NK-92 (cell line): ENCODE measurements at regions not wholly inside any gene's neighbourhood (a gene's known extent, or its start where the extent isn't known, plus 50 kb on each side); places are given as distances from the start of the nearest gene placed in this dataset.

Source experiments
- DNase-seq: peaks from one replicate; lab custom pipeline; 2025; ENCODE audit not compliant: unreplicated experiment; lab: John Stamatoyannopoulos, UW

DNA sequence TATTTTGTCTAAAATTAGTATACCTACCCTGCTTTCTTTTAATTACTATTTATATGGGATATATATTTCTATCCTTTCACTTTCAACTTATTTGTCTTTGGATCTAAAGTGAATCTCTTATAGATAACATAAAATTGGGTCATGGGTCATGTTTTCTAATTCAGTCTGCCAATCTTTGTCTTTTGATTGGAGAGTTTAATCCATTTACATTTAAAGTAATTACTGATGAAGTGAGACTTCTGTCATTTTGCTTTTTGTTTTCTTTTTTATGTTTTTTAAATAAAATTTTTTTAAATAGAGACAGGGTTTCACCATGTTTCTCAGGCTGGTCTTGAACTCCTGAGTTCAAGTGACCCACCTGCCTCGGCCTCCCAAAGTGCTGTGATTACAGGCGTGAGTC is 50.5 kb upstream of the PRDM1 start:
- no peak for DNase-seq

DNA sequence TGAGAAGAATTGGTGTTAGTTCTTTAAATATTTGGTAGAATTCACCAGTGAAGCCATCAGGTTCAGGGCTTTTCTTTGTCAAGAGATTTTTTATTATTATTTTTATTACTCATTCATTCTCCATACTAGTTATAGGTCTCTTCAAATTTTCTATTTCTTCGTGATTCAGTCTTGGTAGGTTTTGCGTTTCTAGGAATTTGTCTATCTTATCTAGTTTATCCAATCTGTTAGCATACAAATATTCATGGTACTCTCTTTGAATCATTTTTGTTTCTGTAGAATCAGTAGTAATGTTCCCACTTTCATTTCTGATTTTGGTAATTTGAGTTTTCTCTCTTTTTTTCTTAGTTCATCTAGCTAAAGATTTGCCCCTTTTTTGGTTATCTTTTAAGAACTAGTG is 52.3 kb upstream of the PRDM1 start:
- DNase-seq, result no peak

DNA sequence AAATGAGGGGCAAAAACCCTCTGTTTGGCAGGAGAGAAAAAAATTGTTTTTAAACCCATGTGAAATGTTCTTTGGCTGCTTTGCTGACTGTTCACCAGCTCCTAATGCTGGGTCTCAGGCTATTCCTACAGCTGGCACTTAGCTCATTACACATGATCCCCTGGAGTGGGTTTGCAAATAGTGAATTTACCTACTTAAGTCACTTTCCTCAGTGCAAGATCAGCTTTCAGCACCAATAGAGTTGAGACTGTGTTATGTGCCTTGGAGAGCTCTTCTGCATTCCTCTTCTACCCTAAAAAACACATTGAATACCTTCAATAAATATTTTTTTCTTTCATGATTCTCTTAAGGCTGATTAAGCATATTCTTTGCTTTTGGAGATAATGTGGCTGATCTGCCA is 58.4 kb upstream of the PRDM1 start:
- no peak for DNase-seq

DNA sequence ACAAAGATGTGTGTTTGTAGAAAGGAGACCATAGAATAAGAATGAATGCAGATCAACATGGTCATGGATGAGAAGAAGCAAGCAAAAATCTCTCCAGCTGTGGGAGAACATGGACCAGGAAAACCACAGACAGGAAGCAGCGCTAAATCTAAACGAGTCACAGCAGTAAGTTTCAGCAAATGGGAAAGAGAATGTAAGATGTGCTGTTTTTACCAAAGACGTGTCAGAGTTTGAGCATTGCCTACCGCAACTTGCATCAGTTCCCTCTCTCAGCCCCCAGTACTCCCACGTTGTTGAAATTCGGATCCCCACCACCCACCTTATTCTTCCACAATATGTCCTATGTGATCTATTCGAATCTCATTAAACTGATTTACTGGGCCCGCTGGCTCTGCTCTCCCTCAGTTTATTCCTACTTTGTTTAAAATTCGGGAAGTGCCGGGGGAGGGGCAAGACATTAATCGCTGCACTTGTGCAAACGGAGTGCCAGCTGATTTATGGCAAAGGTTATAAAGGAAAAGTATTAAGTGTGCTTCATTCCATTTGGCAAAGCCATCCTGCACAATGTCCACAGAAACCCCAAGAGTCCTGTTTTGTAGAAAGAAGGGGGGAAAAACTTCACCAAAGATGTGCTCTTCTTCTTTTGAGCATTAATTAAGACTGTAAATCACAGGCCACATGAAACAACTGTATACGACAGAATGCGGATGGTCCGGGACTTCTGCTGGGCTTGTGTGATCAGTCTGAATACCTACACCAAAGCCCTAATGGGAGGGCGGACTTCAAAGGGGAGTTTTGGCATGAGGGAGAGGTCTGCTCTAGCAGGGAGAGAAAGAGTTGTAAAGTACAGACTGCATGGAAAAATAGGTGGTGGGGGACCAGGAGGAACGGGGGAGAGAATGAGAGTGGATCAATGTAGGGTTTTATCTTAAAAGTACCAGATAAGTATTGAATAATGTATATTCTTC is 59.1 kb upstream of the PRDM1 start:
- no peak for DNase-seq

DNA sequence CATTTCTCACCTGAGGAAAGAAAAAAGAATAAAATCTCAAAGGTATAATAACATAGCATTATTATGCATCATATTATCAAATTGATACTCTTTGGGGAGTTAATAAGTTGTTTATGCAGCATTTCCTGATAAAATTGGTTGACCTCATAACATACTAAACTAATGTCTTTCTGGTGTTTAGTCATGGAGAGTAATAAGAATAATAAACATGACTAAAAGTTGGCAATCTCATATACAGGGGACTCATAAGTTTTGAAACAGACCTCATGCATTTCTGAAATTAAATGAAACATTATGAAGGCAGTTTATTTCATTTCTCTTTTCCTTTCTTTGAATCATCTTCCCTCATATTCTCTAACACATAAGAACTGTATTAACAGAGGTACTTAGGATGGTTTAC is 60.5 kb upstream of the PRDM1 start:
- DNase-seq, result no peak

DNA sequence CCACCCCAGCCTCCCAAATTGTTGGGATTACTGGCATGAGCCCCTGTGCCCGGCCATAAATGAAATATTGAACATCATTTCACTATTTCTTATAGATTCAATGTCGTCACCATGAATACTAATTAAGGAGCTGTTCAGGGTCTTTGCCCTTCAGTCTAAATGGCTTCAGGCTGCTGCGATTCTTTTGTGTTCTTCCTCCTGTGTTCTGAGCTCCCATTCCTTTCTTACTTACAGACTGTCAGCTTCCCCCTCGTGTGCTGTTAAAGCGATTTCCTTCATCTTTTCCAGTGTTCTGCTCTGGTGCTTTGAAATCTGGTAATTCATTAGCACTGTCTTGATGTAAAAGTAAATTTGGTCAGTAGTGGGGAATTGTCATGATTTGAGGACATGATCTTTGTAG is 63.3 kb upstream of the PRDM1 start:
- DNase-seq, result no peak

DNA sequence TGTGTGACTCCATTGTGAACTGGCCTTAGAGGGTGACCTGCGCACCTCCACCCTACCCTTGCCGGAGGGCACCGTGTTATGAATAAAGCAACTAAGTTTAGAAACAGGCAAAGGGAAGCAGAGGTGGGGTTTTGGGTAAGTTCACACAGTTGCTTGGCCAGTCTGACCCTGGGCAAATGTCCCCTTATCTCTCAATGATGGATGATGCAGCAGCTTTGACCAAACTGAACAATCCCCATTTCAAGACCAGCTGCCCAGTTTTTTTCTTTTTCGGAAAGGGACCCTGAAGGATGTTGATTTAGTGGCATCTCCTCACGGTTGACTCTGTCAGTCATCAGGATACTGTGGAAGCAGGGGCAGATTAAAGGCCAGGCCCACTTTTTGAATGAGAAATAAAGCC is 68.7 kb upstream of the PRDM1 start:
- no peak for DNase-seq

DNA sequence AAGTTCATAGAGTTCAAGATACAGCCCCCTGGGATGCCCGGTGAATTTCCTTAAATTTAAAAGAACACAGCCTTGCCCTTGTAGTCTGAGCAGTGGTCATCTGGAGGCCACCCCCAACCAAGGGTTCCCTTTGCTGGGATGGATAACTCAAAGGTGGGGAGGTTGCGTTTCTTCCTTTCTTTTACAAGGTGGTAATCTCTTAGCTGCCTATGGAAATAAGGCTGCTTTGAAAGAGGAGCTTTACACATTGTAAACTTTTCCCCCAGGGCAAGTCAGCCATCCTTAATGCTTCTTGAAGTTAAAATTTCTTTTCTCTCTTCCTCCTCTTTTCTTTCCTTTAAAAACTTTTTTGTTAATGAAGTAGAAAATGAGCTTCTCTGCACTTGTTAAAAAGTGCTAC is 71.2 kb upstream of the PRDM1 start:
- no peak for DNase-seq

DNA sequence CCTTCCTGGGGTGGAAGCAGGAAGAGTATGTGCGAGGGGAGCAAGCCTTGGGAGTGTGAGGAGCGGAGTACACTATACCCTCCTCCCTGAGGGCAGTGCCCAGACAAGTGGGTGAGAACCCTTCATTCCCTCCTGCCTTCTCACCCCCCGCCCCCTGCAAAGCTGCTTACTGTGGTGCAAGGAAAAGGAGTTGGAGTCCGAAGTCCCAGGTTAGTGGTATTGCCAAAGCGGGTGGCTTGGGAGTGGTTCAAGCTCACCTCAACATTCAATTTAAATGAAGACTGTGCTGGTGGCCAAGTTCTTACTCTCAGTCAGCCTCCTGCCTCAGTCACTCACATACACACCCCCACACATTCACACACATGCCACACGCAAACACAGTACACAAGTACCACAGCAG is 74.7 kb upstream of the PRDM1 start:
- DNase-seq, result no peak

DNA sequence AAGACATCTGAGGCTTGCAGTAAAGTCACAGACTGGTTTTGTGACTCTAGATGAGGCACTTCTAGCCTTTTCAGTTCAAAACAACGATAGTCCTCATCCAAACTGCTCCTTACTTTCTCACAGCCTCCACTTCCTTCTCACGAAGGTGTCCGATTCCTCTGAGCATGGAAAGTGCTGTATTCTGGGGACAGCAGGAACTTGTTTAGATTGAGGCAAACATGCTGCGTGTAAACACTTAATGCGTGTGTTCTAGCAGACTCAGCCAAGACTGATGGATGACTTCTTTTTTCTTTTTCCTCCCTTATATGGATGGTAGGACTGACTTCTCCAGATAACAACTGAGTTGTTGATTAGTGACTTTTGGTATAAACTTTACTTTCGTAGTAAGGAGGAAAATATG is 80.2 kb upstream of the PRDM1 start:
- no peak for DNase-seq

DNA sequence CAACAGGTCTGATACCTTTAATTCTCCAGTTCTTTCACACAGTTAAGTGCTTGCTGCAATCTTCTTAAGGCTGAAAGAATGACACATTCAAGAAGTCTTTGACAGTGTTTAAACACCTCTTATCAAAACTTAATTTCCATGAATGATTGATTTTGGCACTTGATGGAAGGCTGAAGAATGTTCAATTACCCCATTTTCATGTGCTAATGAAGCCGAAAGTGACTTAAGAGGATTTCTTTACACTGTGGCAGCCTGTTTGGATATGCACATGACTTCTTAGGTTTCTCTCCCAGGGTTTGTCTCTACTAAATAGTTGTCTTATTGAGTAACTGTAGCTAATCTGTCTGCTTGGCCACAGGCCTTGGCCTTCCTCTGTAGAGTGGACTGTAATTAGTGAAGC is 81.1 kb upstream of the PRDM1 start:
- DNase-seq, result no peak

DNA sequence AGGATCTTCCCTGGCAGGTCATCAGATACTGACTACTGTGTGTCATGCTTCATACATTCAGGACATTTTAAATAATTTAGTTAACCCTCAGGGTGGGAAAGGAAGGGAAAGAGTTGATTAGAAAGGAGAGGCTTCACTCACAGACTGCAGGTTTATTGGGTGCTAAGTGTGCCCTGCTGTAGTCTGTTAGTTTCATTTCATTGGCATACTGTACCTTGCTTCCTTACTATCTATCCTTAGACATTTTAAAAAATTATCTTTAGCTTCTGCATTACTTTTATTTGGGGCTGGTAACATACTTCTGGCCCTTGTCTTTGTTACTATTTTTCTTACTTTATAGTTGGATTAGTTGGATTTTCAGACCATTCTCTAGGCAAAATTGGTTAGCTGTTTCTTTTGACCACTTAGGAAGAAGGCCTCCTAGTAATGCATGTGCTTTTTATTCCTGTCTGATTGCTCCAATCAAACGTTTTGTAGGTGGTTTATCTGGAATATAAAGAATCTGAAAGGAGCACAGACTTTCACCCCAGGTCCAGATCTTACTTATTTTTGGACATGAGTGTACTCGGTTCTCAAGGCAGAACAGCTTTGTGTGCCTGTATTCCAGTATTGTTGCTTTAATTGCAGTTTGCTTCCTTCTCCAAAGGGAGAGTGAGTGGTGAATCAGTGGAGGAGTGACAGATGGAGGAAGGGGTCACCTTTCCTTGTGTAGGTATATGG is 82.7 kb upstream of the PRDM1 start:
- DNase-seq, result no peak

DNA sequence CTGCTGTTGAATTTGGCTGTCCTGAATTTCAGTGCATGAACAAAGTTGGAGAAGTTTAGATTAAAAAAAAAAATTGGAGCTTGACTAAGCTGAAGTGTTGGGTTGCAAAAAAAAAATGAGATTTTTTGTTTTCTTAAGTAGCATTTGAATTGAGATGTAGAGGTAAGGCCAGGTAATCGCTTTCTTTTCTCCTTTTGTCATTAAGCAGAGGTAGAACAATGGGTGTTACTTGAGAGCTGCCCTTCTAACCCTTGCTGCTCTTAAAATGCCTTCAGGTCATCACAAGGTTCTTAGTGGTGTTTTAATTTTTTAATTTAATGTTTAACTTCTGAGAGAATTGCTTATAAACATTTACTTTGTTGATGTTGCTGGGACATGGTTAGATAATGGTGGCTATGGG is 84.1 kb upstream of the PRDM1 start:
- DNase-seq, result no peak

DNA sequence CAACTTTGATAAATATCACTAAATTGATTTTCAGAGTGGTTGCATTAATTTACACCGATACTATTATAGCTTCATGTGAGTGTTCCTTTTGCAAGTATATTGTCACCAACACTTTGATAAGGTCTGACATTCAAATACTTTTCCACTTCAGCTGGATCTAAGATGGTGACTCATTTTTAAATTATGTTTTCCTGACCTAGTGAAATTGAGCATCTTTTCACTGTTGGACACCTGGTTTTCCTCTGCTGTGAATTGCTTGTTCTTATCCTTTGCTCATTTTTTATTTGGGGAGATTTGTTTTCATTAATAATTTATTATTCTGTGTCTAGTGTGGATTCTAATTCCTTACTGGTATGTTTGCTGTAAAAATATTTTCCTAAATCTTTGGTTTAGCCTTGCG is 85.2 kb upstream of the PRDM1 start:
- DNase-seq, result no peak

DNA sequence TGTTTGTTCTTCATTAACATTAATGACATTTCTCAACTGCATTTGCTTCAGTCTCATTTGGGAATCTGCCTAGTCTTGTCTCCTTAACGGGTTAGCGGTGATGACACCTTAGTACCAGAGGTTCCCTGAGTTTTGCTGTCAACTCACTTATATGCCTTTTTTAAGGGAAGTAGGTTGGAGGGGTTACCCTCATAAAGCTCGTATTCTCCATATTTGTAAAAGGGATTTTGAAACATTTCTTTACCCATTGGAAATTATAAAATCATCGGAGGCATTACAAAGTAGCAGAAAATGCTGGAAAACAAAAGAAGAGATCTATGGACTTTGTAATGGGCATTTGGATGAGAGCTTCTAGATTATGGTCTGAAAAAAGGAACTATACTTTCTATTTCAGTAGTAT is 88.7 kb upstream of the PRDM1 start:
- DNase-seq, result no peak

DNA sequence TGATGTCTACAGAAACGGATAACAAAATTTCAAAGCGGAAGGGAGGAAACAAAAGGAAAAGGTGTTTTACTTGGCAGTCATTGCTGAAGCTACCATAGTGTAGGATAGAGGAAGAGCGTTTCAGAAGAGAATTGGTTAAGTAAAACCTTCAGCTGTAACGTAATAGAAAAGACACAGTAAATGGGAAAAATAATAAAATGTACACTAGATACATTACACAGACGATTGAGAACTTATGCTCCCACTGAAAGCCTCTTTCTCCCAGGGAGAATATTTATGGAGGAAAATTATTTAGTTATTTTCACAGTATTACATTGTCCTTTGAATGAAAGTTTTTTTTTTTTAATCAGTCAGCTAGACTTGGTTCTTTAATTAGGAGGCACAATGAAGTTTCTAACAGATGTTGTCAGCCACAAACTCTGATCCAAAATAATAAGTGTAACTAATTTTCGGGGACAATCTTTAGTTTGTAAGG is 90.7 kb upstream of the PRDM1 start:
- no peak for DNase-seq

DNA sequence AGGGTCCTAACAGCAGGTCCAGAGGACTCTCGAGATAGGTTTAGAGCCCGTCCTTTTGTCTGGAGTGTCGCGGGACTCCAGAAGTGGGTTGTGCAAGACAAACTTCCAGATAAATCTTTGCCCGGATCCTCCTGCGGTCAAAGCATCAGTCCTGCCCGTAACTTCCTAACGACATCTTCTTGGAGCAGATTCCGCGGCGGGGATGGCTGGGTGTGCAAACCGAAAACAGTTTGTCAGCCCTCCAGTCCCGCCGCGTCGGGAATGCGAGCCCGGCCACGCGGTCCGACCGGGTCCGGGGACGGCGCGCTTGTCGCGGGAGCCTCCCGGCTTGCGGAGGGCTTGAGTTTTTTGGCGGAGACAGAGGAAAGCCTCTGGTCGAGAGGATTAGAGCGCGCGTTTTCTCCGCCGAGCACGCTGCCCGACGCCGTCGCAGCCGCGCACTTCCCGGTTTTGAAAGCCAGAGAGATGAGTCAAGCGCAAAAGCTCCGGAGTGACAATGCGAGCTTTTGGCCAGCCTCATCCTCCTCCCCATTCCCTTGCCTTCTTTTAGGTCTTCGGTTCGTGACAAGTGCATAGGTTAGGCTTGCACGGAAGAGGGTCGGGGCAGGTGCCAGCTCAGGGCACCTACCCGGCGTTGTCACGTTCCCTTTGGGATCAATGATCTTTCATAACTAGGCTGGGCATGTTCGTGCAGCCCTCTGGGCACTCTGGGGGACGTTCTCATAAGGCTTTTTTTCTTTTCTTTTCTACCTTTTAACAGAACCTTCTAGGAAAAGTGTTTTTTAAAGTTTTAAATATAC is 91.3 kb upstream of the PRDM1 start:
- no peak for DNase-seq

DNA sequence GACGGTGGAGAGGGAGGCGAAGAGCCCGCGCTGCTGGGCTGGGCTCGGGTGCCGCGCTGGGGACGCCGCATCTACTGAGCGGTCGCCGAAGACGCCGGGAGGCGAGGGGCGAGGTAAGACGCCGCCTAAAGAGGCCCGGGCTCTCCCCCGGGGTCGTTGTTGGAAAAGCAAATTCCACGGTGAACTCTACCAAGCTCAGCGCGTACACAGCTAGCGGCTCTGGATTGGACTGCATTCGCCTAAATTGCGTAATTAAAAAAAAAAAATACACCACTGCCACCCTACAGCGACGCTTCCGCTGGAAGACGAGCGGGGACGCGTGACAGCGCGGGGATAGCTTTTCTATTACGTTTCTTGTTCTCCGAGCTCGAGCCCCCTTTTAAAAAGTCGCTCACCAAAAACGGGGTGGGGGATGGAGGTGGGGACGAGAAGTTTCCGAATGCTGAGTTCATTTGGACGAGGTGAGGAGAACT is 92.0 kb upstream of the PRDM1 start:
- no peak for DNase-seq

DNA sequence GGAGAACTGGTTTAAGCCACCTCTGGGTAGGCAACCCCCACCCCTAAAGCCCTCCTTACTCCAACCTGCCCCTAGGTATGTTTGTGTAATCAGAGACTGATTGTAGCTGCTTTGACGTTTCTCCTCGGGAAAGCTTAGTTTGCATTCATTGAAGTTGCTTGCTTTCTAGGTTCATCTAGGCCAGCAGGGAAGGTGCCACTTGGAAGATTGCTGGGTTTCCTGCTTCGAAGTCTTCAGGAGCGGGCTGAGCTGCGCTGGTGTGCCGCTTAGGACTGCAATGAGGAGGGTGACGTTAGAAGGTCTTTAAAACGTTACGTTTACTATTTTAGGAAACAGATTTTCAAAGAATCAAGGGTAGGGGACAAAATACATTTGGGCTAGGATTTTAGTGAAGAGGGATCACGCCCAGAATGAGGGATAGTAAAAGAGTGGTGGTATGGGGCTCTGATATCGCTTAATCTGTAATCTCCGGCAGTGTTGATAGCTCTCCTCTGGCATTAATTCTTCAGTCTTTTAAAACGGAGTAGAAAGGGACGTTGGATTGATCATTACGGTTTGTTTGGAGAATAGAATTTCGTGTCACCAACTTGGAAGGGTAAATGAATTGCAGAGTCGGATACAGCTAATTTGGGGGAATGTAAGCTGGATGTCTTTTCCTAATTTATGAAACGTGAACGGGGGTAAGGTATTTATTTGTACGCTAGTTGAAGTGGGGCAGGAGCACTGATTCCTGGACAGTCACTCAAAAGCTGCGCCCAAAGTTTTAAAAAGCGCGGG is 92.6 kb upstream of the PRDM1 start:
- DNase-seq, result no peak

DNA sequence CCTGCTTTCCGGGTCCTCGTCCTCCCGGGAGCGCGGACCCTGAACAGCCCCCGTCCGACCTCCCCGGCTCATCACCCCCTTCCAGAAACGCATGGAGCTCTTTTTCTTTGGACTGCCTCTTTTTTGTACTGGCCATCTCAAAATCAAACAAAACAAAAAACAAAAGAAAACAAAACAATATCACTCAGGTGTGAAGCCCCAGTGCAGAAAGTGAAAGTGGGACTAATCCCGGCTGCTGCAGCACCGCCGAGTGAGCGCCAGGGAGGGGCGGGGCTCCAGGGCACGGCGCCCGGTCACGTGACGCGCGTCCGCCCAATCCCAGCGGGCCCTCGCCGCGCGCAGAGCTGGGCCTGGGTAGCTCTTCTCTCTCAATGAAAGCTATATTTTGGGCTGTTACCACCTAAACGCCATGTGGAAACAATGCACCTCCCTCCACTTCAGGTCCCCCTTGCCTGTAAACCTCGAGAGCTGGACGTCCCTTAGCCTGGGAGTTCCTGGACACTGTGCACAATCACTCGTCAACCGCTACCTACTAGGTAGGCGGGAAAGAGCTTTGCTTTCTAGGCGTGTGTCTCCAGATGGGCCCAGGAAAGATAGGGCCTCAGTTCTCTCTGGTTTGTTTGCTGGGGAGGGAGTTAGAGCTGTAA is 93.7 kb upstream of the PRDM1 start:
- DNase-seq, result no peak
